HUES48 (cell line): ENCODE measurements at regions not wholly inside any gene's neighbourhood (a gene's known extent, or its start where the extent isn't known, plus 50 kb on each side); places are given as distances from the start of the nearest gene placed in this dataset.

Experiments used
- H3K27ac ChIP-seq: one replicate; pipeline ENCODE4 v1.7.0; 2013; ENCODE audit warnings: low read depth, low read length, inconsistent platforms
- H3K27me3 ChIP-seq: 2 replicates; pipeline ENCODE4 v1.6.1; 2013; ENCODE audit warnings: mild to moderate bottlenecking, low read length; ENCODE audit not compliant: control insufficient read depth, insufficient read depth
- H3K36me3 ChIP-seq: 2 replicates; pipeline ENCODE4 v1.6.1; 2013; ENCODE audit warnings: low read length; ENCODE audit not compliant: control insufficient read depth, insufficient read depth
- H3K4me1 ChIP-seq: 2 replicates; pipeline ENCODE4 v1.6.1; 2013; ENCODE audit warnings: mild to moderate bottlenecking, low read length; ENCODE audit not compliant: control insufficient read depth, insufficient read depth
- H3K4me3 ChIP-seq: 2 replicates; pipeline ENCODE4 v1.5.1; 2013; ENCODE audit warnings: mild to moderate bottlenecking, low read depth, low read length
- H3K9ac ChIP-seq: 2 replicates; pipeline ENCODE4 v1.6.1; 2013; ENCODE audit warnings: mild to moderate bottlenecking, low read depth, low read length, moderate library complexity
- H3K9me3 ChIP-seq: 2 replicates; pipeline ENCODE4 v1.6.1; 2013; ENCODE audit warnings: low read length; ENCODE audit not compliant: control insufficient read depth, insufficient read depth

DNA sequence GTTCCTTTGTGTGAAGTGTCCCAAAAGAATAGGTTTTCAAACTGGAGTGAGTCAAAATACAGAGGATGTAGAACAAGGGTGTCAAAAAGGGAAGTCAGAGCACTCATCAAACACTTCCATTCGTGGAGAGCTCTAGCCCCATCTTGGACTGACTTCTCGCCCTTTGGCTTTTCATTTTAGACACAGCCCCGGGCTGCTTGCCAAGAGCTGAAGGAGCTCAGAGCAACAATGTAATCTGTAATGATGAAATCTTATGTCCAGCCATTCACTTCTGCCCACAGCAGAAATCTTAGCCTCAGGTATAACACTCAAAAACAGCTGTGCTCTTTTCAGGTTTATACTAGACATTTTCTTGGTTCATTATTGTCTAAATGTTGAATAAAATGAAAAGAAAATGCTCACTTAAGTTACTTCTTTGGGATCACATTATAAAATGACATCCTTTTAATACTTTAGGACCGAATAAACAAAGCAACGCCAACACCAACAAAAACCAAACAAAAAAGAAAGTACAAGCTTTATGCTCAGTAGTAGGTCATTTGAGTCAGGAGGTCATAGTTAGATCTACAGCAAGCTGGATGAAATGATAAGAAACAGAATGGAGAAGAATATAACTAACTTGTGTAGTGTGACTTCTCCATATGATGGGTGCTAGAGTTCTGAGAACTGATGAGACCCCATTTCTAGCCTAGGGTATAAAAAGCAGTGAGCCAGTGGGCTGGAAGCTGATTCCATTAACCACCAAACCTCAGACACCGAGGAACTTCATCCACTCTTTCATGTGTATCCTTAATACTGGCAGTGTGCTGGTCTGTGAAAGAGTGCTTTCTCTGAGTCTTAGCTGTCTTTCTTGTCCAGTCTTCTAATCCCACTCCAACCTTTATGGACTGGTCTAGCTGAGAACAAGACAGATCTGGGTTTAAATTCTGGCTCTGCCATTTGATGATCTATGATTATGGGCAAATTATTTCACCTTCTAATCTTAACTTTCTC lies 131.8 kb upstream of the SLC7A14 start:
- H3K27me3 ChIP-seq = no peaks in the 10 kb centered on the region
- no peak overlapping the region for H3K27ac ChIP-seq
- no peaks in the 10 kb centered on the region for H3K36me3 ChIP-seq
- no peak overlapping the region for H3K9ac ChIP-seq
- H3K4me1 ChIP-seq = no peaks in the 10 kb centered on the region
- no peak overlapping the region for H3K4me3 ChIP-seq
- H3K9me3 ChIP-seq = no peaks in the 10 kb centered on the region

DNA sequence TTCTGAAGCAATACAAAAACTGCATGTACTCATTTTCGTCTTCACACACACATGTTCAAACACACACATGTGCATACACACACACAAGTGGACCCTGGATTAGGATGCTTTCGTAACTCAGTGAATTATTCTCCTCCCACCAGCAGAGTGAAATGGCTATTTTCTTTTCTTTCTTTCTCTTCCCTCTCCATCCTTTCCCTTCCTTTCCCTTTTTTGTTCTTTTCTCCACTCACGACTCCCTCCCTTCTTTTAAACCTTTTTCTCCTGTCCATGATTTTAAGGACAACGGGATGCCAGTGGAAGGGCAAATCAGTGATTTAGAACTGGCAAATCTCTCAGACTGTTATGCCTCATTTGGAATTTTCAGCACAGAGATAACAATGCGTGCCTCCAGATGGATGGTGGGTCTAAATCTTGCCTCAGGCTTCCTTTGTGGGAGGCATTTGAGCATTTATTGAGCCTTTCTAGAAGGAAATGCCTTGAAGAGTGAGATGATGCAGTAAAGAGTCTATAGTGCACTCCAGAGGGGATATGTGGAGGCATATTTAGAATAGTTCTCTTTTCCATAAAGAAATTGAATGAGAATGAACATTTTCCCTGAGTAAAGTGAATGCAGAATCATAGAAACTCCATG lies 130.4 kb upstream of the SLC7A14 start:
- Histone ChIP-seq H3K9me3 (no peaks in the 10 kb centered on the region), H3K27me3 (no peaks in the 10 kb centered on the region), H3K4me1 (no peaks in the 10 kb centered on the region), H3K27ac (no peak overlapping the region), H3K4me3 (no peak overlapping the region), H3K36me3 (no peaks in the 10 kb centered on the region), H3K9ac (no peak overlapping the region)

DNA sequence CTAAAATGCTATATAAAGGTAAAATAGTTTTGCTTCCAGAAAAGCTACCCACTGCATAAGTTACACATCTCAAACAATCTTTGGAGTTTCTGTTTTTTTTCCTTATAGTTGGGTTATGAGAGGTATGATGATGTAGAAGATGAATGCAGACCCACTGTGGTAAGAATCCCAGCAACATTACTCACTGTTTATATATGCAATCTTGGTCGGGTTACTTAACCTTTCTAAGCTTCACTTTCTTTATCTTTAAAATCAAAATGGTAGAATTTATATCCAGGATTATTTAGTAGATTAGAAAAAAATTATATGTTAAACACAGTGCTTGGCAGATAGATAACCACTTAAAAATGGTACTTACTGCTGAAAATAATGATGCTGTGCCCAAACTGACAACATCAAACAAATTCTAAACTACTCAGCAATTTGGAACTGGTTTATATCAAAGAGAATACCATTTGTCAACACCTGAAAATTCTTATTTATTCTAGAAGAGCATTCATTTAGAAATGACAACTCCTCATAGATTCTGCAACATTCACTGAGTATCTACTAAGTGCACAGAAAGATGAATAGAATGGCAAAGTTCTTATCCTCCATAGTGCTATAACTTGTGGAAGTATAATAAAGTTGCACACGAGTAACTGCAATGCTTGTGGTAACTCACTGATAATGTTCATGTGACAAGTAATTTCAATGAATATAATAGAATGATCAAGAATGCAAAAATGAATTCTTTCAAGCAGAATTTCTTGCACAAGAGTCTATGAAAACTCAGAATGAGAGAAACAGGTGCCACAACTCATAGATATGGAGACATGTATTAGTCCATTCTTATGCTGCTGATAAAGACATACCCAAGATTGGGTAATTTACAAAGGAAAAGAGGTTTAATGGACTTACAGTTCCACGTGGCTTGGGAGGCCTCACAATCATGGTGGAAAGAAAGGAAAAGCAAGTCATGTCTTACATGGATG lies 129.0 kb upstream of the SLC7A14 start:
- H3K27ac ChIP-seq = no peak overlapping the region
- H3K27me3 ChIP-seq = no peaks in the 10 kb centered on the region
- H3K4me3 ChIP-seq = no peak overlapping the region
- no peaks in the 10 kb centered on the region for H3K36me3 ChIP-seq
- H3K9me3 ChIP-seq = no peaks in the 10 kb centered on the region
- H3K4me1 ChIP-seq = no peaks in the 10 kb centered on the region
- H3K9ac ChIP-seq = no peak overlapping the region

DNA sequence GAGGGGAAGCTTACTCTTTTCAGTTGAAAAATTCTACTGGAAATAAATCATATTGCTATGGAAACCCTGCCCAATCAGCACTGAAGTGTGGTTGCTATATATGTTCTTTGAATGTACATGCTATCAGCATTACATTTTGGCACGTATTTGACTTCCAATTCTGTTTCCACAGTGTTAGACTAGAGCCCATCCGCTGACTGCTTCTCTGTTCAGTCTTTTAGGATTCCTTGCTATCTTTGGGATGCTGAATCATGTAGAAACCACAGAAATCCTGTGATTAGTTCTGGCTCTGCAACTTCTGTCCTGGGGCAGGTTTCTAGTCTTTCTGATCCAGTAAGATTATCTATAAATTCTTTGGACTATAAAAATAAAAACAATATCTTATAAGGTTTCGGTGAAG lies 128.2 kb upstream of the SLC7A14 start:
- no peak overlapping the region for H3K27ac ChIP-seq
- no peaks in the 10 kb centered on the region for H3K9me3 ChIP-seq
- H3K27me3 ChIP-seq = no peaks in the 10 kb centered on the region
- no peak overlapping the region for H3K4me3 ChIP-seq
- H3K9ac ChIP-seq = no peak overlapping the region
- no peaks in the 10 kb centered on the region for H3K4me1 ChIP-seq
- H3K36me3 ChIP-seq = no peaks in the 10 kb centered on the region

DNA sequence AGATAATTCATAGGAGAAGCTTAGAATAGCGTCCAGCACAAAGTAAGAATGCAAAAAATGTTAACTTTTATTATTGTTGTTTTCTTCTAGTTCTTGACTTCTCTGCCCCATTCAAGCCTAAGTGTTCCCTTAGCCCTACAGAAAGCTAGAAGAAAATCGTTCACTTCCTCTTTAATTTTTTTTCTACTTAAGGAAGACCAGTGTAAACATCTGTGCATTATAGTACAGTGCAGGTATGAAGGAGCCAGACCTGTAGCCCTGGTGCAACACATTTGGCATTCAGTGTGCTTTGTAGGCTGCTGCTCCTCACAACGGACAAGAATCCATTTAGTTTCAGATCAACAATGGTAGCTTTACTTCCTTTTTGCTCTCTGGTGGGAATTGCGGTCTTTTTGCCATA lies 127.8 kb upstream of the SLC7A14 start:
- Histone ChIP-seq H3K27ac (no peak overlapping the region), H3K27me3 (no peaks in the 10 kb centered on the region), H3K9me3 (no peaks in the 10 kb centered on the region), H3K36me3 (no peaks in the 10 kb centered on the region), H3K9ac (no peak overlapping the region), H3K4me1 (no peaks in the 10 kb centered on the region), H3K4me3 (no peak overlapping the region)

DNA sequence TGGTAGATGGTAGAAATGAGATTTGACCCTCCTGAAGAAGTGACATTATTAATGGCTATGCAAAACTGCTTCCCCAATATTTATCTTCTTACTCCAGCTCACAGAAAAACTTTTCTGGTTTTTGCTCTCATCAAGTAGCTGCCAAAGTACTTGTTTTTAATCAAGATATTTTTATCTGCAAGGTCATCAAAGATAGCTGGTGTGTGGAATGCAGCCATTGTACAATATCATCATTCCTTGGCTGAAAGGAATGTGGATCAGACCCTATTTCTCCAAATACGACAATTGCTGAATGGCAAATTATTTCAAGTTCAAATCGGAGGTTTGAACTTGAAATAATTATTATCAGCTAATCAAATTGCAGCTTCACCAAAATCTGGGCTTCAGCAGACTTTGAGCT lies 126.9 kb upstream of the SLC7A14 start:
- no peaks in the 10 kb centered on the region for H3K4me1 ChIP-seq
- H3K36me3 ChIP-seq = no peaks in the 10 kb centered on the region
- H3K9ac ChIP-seq = no peak overlapping the region
- H3K27me3 ChIP-seq = no peaks in the 10 kb centered on the region
- no peak overlapping the region for H3K4me3 ChIP-seq
- no peaks in the 10 kb centered on the region for H3K9me3 ChIP-seq
- no peak overlapping the region for H3K27ac ChIP-seq

DNA sequence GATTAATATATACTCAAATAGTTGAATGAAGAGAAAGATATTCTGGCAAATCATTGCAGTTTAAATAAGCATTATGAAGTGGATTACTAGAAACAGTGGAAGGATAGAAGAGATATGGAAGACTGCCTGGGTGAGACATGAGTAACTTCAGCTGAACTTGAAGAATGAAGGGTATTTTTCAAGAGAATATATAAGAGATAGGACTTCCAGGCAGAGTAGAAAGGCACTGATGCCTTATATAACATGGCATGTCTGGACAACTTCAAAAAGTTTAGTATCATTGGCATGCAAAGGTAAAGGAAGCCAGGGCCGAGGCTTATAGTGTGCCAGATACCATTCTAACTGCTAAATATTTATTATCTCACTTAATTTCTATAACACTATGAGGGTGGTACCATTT lies 126.5 kb upstream of the SLC7A14 start:
- no peaks in the 10 kb centered on the region for H3K27me3 ChIP-seq
- no peaks in the 10 kb centered on the region for H3K9me3 ChIP-seq
- no peak overlapping the region for H3K9ac ChIP-seq
- H3K4me1 ChIP-seq = no peaks in the 10 kb centered on the region
- H3K4me3 ChIP-seq = no peak overlapping the region
- no peak overlapping the region for H3K27ac ChIP-seq
- no peaks in the 10 kb centered on the region for H3K36me3 ChIP-seq

DNA sequence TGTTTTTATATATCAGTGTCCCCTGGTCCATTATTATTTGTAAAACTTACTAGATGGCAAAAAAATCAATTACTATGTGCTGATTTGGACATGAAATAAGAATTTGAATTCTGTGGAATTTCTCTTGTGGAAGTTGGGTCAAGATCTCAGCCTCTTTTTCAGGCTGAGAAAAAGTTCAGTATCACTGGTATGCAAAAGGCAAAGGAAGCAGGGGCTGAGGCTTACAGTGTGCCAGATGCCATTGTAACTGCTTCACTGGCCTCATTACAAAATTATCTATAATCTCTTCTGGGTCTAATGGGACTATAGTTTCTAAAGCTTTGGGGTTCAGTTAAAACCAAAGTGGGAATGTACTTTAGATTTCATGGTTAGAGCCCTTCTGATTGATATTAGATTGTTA lies 125.9 kb upstream of the SLC7A14 start:
- H3K36me3 ChIP-seq = no peaks in the 10 kb centered on the region
- H3K4me3 ChIP-seq = no peak overlapping the region
- H3K4me1 ChIP-seq = no peaks in the 10 kb centered on the region
- H3K9me3 ChIP-seq = no peaks in the 10 kb centered on the region
- H3K27ac ChIP-seq = no peak overlapping the region
- H3K9ac ChIP-seq = no peak overlapping the region
- H3K27me3 ChIP-seq = no peaks in the 10 kb centered on the region

DNA sequence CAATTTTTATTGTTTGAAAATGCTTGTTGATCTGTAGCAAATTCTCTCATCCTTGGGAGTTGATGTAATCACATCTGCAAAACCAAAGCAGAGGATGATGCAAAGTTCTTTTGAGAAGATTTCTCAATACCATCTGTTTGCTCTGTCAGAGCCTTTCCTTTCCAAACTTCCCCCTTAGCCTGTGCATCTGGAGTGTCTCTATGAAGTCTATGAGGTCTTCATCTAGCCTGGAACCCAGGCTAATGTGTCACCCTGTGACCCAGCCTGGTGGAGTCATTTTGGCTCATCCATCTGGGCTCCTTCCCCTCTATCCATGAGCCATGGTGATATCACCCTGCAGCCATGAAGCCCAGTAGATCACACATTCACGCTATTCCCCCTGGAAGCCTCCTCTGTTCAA lies 123.2 kb upstream of the SLC7A14 start:
- H3K4me3 ChIP-seq = no peak overlapping the region
- H3K27ac ChIP-seq = no peak overlapping the region
- H3K36me3 ChIP-seq = no peaks in the 10 kb centered on the region
- H3K9me3 ChIP-seq = no peaks in the 10 kb centered on the region
- H3K9ac ChIP-seq = no peak overlapping the region
- H3K27me3 ChIP-seq = no peaks in the 10 kb centered on the region
- no peaks in the 10 kb centered on the region for H3K4me1 ChIP-seq

DNA sequence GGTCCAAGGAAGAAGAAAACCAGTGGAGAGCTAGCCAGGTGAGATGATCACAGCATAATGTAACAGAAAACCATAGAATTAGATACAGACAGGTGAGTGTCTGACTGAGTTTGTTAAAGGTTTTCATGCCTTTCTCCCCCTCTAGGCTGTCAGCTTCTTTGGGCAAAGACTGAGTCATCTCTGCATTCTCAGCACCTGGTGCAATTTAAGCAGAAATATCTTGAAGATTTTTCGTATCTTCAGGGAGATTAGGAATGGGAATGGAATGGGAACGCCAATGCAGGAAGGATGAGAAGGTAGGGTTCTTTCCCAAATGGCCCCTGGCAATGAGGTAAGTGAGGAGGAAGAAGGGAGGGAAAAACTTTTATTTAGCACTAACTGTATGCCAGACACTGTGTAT lies 122.0 kb upstream of the SLC7A14 start:
- no peaks in the 10 kb centered on the region for H3K36me3 ChIP-seq
- H3K4me3 ChIP-seq = no peak overlapping the region
- H3K27me3 ChIP-seq = no peaks in the 10 kb centered on the region
- H3K9me3 ChIP-seq = no peaks in the 10 kb centered on the region
- H3K27ac ChIP-seq = no peak overlapping the region
- no peak overlapping the region for H3K9ac ChIP-seq
- no peaks in the 10 kb centered on the region for H3K4me1 ChIP-seq
